Activated CD8-positive, alpha-beta memory T cell treated with anti-CD3 and anti-CD28 coated beads, Interleukin-2, amount 10 ng/mL, durations not matched to agents 7 days and 5 days (primary cell): ENCODE measurements at regions not wholly inside any gene's neighbourhood (a gene's known extent, or its start where the extent isn't known, plus 50 kb on each side); places are given as distances from the start of the nearest gene placed in this dataset.

Experiments used
- ATAC-seq: fragments of 150-1000 bp; cut with Tn5 transposase; one replicate; pipeline ENCODE4 v1.10.0; 2021; ENCODE audit warnings: moderate library complexity
- CTCF ChIA-PET: fragments of 350-600 bp; sonication (Branson Sonifier 250); formaldehyde crosslinking; loops from one replicate; lab custom pipeline; 2021; ENCODE audit warnings: antibody characterized with exemption; lab: Charles Lee
- DNase-seq: peaks from one replicate; pipeline ENCODE4 v3.0.0-alpha.2; 2020
- H3K27ac Mint-ChIP-seq: one replicate; pipeline ENCODE4 v1.8.0; 2021; ENCODE audit warnings: mild to moderate bottlenecking, mixed read lengths
- H3K27me3 Mint-ChIP-seq: one replicate; pipeline ENCODE4 v1.8.0; 2021; ENCODE audit warnings: mixed read lengths
- H3K36me3 Mint-ChIP-seq: one replicate; pipeline ENCODE4 v1.8.0; 2021; ENCODE audit warnings: mild to moderate bottlenecking, mixed read lengths
- H3K4me1 Mint-ChIP-seq: one replicate; pipeline ENCODE4 v1.8.0; 2021; ENCODE audit warnings: mixed read lengths
- H3K4me3 Mint-ChIP-seq: one replicate; pipeline ENCODE4 v1.8.0; 2021; ENCODE audit warnings: mild to moderate bottlenecking, moderate library complexity, mixed read lengths
- H3K9me3 Mint-ChIP-seq: one replicate; pipeline ENCODE4 v1.8.0; 2022; ENCODE audit warnings: low read depth, mixed read lengths

- H3K4me1 Mint-ChIP-seq = peaks cover 22% of the 10 kb centered on the region
- no peaks in the 10 kb centered on the region for H3K27me3 Mint-ChIP-seq
- ATAC-seq (no peak), DNase-seq (no peak)
- CTCF ChIA-PET = interaction anchor here (1.0 to 2.2 kb wide), 3 partner anchors 11 to 203 kb away, joined by 3 to 6 read pairs (median 3); no protein-coding TSS in a partner anchor
- peaks cover 2% of the 10 kb centered on the region for H3K9me3 Mint-ChIP-seq
- H3K4me3 Mint-ChIP-seq = no peak overlapping the region
- peaks cover 6% of the 10 kb centered on the region for H3K36me3 Mint-ChIP-seq
- no peak overlapping the region for H3K27ac Mint-ChIP-seq
Observed at GRCh38 chr4:123455360-123455759, 58.8 kb downstream of the SPRY1 start.

DNA sequence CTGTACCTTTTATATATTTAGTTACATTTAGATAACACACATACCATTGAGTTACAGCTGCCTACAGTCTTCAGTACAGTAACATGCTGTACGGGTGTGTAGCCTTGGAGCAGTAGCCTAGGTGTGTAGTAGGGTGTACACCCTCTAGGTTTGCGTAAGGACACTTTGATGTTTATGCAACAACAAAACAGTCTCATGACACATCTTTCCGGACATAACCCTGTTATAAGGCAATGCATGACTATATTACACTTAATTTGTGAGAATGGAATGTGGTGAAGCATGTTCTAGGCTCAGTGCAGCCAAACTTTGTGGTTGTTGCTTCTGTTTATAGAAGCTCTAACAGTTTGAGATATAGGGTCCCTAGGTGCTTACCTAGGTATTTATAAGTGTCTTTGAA lies 65.4 kb downstream of the SPRY1 start:
- peaks cover 12% of the 10 kb centered on the region for H3K4me1 Mint-ChIP-seq
- CTCF ChIA-PET = interaction anchor here (0.7 kb wide), 1 partner anchor 1168 kb away, joined by 3 read pairs; no protein-coding TSS in a partner anchor
- ATAC-seq (no peak), DNase-seq (no peak)
- no peaks in the 10 kb centered on the region for H3K36me3 Mint-ChIP-seq
- no peaks in the 10 kb centered on the region for H3K27me3 Mint-ChIP-seq
- no peaks in the 10 kb centered on the region for H3K9me3 Mint-ChIP-seq
- H3K4me3 Mint-ChIP-seq = no peak overlapping the region
- no peak overlapping the region for H3K27ac Mint-ChIP-seq

DNA sequence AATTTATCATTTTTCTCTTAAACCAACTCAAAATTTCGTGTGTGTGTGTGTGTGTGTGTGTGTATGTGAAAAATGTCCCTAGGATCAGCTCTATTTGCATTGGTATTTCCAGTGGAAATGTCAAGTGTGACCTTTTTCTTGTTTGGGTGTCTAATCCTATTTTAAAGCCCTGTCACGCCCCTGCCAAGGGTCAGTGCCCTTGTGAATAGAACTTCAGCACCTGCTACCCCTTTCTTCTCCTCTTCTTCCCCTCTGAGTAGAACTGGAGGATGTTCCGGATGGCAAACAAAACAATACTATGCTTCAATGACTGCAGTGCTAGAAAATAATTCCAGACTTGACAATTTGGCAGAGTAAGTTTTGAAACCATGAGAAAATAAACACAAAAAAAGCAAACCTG lies 67.3 kb downstream of the SPRY1 start:
- Mint-ChIP-seq H3K4me1 (peaks cover 12% of the 10 kb centered on the region), H3K36me3 (no peaks in the 10 kb centered on the region), H3K9me3 (no peaks in the 10 kb centered on the region), H3K4me3 (no peak overlapping the region), H3K27ac (no peak overlapping the region), H3K27me3 (no peaks in the 10 kb centered on the region)
- CTCF ChIA-PET = no interaction called here
- no peak for ATAC-seq
- no peak for DNase-seq

GRCh38 chr4:123465416-123465815 lies 68.8 kb downstream of the SPRY1 start:
- no peak for ATAC-seq

DNA sequence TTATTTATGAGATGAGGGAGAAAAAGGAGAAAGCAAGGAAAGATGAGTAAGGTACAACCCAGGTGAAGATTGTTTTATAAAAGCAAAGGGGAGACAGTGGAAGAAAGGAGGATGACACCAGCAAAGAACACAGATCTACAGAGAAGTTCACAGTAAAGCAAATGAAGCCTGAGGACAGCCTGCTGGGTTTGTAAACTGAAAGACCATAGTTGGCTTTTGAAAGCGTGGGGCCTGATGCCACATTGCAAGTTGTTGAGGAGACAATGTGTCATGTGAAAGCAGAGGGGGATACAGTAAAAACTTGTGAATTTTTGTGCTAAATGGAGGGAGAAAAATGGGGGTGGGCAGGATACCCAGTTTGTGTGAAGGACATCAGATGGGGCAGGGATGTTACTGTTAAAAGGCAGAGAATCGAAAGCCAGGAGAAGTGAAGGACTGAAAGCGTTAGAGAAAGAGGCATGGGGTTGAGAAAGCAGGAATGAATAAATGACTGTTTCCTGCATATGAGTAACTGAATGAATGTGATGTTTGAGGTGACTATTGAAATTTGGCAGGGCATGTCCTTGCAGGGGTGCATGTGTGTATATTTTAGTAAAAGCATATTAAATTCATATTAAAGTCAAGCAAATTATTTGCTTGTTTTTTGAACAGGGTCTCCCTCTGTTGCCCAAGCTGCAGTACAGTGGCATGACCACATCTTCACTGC lies 69.6 kb downstream of the SPRY1 start:
- H3K4me3 Mint-ChIP-seq = no peak overlapping the region
- peaks cover 2% of the 10 kb centered on the region for H3K27me3 Mint-ChIP-seq
- CTCF ChIA-PET = interaction anchor here (2.0 kb wide), 1 partner anchor 13 kb away, joined by 5 read pairs; no protein-coding TSS in a partner anchor
- H3K9me3 Mint-ChIP-seq = no peaks in the 10 kb centered on the region
- H3K27ac Mint-ChIP-seq = no peak overlapping the region
- peaks cover 1% of the 10 kb centered on the region for H3K36me3 Mint-ChIP-seq
- H3K4me1 Mint-ChIP-seq = peaks cover 10% of the 10 kb centered on the region
- ATAC-seq (no peak), DNase-seq (no peak)

More at GRCh38 chr4:123465416-123465815, 68.8 kb downstream of the SPRY1 start:
- H3K27ac Mint-ChIP-seq = no peak overlapping the region
- H3K36me3 Mint-ChIP-seq = no peaks in the 10 kb centered on the region
- no peak overlapping the region for H3K4me3 Mint-ChIP-seq
- no peaks in the 10 kb centered on the region for H3K27me3 Mint-ChIP-seq
- no peaks in the 10 kb centered on the region for H3K9me3 Mint-ChIP-seq
- H3K4me1 Mint-ChIP-seq = peaks cover 13% of the 10 kb centered on the region
- CTCF ChIA-PET = no interaction called here
- no peak for DNase-seq

DNA sequence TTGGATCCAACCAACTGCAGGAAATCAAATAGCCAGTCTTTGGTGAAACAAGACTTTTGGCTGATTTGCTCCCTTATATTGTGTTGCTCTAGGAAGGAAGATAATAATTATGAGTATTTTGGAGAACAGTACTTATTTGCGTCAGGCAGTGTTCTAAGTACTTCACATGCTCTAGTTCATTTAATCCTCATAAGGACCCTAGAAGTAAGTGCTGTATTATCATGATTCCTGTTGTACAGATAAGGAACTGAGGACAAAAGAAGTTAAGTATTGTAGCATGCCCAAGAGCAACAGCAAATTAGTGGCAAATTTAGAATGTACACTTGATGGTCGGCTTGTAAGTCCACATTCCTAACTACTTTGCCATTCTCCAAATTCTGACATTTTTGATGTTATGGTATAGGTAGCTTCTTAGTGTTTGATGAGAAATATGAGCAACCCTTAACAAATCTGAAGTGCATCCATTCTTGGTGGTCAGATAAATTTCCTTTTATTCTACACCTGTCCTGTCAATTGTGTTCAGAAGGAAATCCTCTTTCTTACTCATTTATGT lies 72.0 kb downstream of the SPRY1 start:
- peaks cover 1% of the 10 kb centered on the region for H3K36me3 Mint-ChIP-seq
- no peak overlapping the region for H3K4me3 Mint-ChIP-seq
- H3K4me1 Mint-ChIP-seq = peaks cover 10% of the 10 kb centered on the region
- no peak overlapping the region for H3K27ac Mint-ChIP-seq
- peaks cover 2% of the 10 kb centered on the region for H3K27me3 Mint-ChIP-seq
- CTCF ChIA-PET = interaction anchor here (1.6 to 1.9 kb wide), 2 partner anchors 16 to 96 kb away, joined by 4 to 6 read pairs; no protein-coding TSS in a partner anchor
- DNase-seq (no peak), ATAC-seq (no peak)
- H3K9me3 Mint-ChIP-seq = no peaks in the 10 kb centered on the region

DNA sequence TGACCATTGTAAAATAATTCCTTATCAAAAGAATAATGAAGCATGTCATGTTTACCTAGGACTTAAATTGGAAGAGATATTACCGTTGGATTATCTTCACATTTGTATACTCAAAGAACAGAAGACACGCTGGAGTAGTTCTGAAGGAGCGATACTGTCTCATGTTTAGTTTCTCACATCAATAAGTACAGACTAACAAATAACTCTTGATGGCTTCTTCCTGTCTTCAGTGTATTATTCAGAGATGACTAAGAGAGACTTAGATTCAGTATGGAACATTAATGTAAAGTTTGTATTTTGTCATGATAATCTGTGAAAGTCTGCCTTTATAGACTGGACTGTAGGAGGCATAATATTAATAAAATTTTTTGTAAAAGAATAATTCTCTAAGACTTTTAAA lies 72.7 kb downstream of the SPRY1 start:
- Mint-ChIP-seq H3K27ac (no peak overlapping the region), H3K36me3 (peaks cover 1% of the 10 kb centered on the region), H3K9me3 (no peaks in the 10 kb centered on the region), H3K27me3 (peaks cover 2% of the 10 kb centered on the region), H3K4me3 (no peak overlapping the region), H3K4me1 (peaks cover 10% of the 10 kb centered on the region)
- DNase-seq (no peak), ATAC-seq (no peak)
- CTCF ChIA-PET = interaction anchor here (1.0 to 1.9 kb wide), 3 partner anchors 16 to 95 kb away, joined by 3 to 6 read pairs (median 4); no protein-coding TSS in a partner anchor

DNA sequence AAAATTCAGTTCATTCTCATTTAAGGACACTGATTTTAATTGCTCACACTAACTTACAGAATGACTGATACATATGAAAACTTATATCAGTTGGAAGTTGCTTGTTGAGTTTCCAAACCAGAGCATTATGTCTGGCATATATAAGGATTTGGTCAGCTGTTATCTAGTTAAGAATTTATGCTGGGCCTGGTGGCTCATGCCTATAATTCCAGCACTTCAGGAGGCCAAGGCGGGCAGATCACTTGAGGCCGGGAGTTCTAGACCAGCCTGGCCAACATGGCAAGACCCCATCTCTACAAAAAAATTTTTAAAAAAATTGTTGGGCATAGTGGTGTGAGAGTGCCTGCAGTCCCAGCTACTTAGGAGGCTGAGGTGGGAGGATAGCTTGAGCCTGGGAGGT lies 73.1 kb downstream of the SPRY1 start:
- no peak overlapping the region for H3K4me3 Mint-ChIP-seq
- CTCF ChIA-PET = interaction anchor here (1.0 to 1.9 kb wide), 3 partner anchors 17 to 94 kb away, joined by 3 to 6 read pairs (median 4); no protein-coding TSS in a partner anchor

GRCh38 chr4:123470640-123471039 lies 74.0 kb downstream of the SPRY1 start:
- no peak overlapping the region for H3K27ac Mint-ChIP-seq
- ATAC-seq (no peak), DNase-seq (no peak)
- CTCF ChIA-PET = no interaction called here
- H3K9me3 Mint-ChIP-seq = no peaks in the 10 kb centered on the region
- no peak overlapping the region for H3K4me3 Mint-ChIP-seq
- H3K4me1 Mint-ChIP-seq = peaks cover 10% of the 10 kb centered on the region
- H3K27me3 Mint-ChIP-seq = peaks cover 2% of the 10 kb centered on the region
- peaks cover 4% of the 10 kb centered on the region for H3K36me3 Mint-ChIP-seq

More for the DNA sequence above, 73.1 kb downstream of the SPRY1 start:
- Mint-ChIP-seq H3K36me3 (peaks cover 3% of the 10 kb centered on the region), H3K27me3 (peaks cover 2% of the 10 kb centered on the region), H3K4me1 (peaks cover 10% of the 10 kb centered on the region), H3K9me3 (no peaks in the 10 kb centered on the region), H3K27ac (no peak overlapping the region)
- no peak for ATAC-seq
- DNase-seq = no peak

- CTCF ChIA-PET = interaction anchor here (1.0 to 1.6 kb wide), 2 partner anchors 16 to 81 kb away, joined by 3 to 4 read pairs; no protein-coding TSS in a partner anchor
- peaks cover 8% of the 10 kb centered on the region for H3K4me1 Mint-ChIP-seq
- no peaks in the 10 kb centered on the region for H3K9me3 Mint-ChIP-seq
- ATAC-seq = no peak
- H3K27me3 Mint-ChIP-seq = peaks cover 2% of the 10 kb centered on the region
- no peak for DNase-seq
- no peak overlapping the region for H3K4me3 Mint-ChIP-seq
- H3K36me3 Mint-ChIP-seq = peaks cover 6% of the 10 kb centered on the region
- H3K27ac Mint-ChIP-seq = no peak overlapping the region
Observed at GRCh38 chr4:123471655-123472369, 75.2 kb downstream of the SPRY1 start.

GRCh38 chr4:123474817-123475216 lies 78.2 kb downstream of the SPRY1 start:
- Mint-ChIP-seq H3K4me1 (peaks cover 33% of the 10 kb centered on the region), H3K9me3 (no peaks in the 10 kb centered on the region), H3K4me3 (no peak overlapping the region), H3K36me3 (peaks cover 8% of the 10 kb centered on the region), H3K27ac (no peak overlapping the region), H3K27me3 (peaks cover 2% of the 10 kb centered on the region)
- DNase-seq (no peak), ATAC-seq (no peak)
- CTCF ChIA-PET = interaction anchor here (1.0 to 1.3 kb wide), 2 partner anchors 14 to 25 kb away, joined by 3 to 4 read pairs; no protein-coding TSS in a partner anchor

DNA sequence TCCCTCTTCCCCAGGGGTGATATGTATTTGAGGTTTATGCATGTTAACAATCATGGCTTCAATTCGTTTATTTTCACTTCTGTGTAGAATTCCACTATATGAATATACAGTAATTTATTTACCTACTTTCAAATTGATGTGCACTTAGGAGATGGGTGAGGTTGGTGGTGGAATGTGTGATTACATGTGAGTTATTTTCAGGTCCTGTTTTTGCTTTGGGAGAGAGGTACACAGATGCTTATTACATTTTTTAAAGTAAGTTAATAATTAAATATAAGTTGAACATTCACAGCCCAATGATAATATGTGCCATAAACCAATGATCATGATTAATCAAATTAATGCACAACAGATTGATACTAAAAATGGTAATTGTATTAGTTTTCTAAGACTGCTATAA lies 79.5 kb downstream of the SPRY1 start:
- no peak for ATAC-seq
- Mint-ChIP-seq H3K4me1 (peaks cover 40% of the 10 kb centered on the region), H3K4me3 (no peak overlapping the region), H3K36me3 (peaks cover 7% of the 10 kb centered on the region), H3K27me3 (no peaks in the 10 kb centered on the region), H3K9me3 (no peaks in the 10 kb centered on the region), H3K27ac (no peak overlapping the region)
- no peak for DNase-seq
- CTCF ChIA-PET = interaction anchor here (1.3 kb wide), 1 partner anchor 26 kb away, joined by 4 read pairs; no protein-coding TSS in a partner anchor

DNA sequence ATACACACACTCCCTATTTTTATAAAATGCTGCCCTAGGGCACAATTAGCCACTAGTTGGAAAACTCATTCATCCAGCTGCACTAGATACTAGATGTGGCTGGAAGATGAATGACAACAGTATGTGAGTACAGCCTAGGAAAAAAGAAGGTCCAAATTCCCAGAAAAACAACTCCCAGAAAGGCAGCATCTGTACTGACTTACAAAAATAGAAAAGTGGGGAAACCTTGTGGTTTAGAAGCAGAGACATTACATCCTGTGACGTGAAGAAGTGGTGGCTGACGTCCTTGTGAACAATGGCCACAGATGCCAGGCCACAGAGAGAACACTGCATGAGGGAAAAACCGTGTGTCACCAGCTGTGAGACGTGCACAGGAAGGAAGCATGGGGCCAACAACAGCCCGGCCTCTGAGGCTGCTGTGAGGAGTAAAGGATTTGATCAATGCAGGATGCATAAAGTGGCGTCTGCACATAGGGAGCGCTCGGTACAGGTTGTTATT lies 81.2 kb downstream of the SPRY1 start:
- no peaks in the 10 kb centered on the region for H3K27me3 Mint-ChIP-seq
- ATAC-seq (peak; percentile 95), DNase-seq (peak; percentile 93)
- peaks cover 7% of the 10 kb centered on the region for H3K36me3 Mint-ChIP-seq
- H3K27ac Mint-ChIP-seq = peak overlapping the region; percentile 72
- CTCF ChIA-PET = interaction anchor here (1.0 to 1.6 kb wide), 3 partner anchors 28 to 81 kb away, joined by 3 to 5 read pairs (median 3); partner anchors contain the start of gene SPRY1
- peaks cover 40% of the 10 kb centered on the region for H3K4me1 Mint-ChIP-seq
- H3K4me3 Mint-ChIP-seq = peak overlapping the region; percentile 32
- no peaks in the 10 kb centered on the region for H3K9me3 Mint-ChIP-seq
